Keratinocyte (primary cell): ENCODE measurements at regions not wholly inside any gene's neighbourhood (a gene's known extent, or its start where the extent isn't known, plus 50 kb on each side); places are given as distances from the start of the nearest gene placed in this dataset.

ENCODE experiments used
- DNase-seq: peaks from one replicate; pipeline ENCODE4 v3.0.0-alpha.2; 2011; ENCODE audit warnings: low read depth, missing footprints, low spot score
- FAIRE-seq: peaks from 2 replicates; lab custom pipeline; 2011; peaks lifted over from hg19 to GRCh38; lab: Jason Lieb, UNC
- H2AFZ ChIP-seq: 2 replicates; pipeline ENCODE4 v1.6.0; 2012; ENCODE audit warnings: low read length, control low read depth, inconsistent platforms; ENCODE audit not compliant: control insufficient read depth
- H3K27ac ChIP-seq: 2 replicates; pipeline ENCODE4 v1.5.1; 2011; ENCODE audit warnings: low read length; ENCODE audit not compliant: control insufficient read depth, insufficient read depth
- H3K27me3 ChIP-seq: 3 replicates; pipeline ENCODE4 v1.6.0; 2011; ENCODE audit warnings: low read length; ENCODE audit not compliant: control insufficient read depth, insufficient read depth; ENCODE audit errors: extremely low read depth
- H3K36me3 ChIP-seq, 2 experiments: 2 replicates in 1 of 2; 3 replicates in 1 of 2; pipeline ENCODE4 v1.5.1; 2011; ENCODE audit warnings: low read length in 2 of 2, mild to moderate bottlenecking in 1 of 2; ENCODE audit not compliant: control insufficient read depth in 2 of 2, insufficient read depth in 2 of 2; ENCODE audit errors: extremely low read depth in 1 of 2
- H3K4me1 ChIP-seq: 3 replicates; pipeline ENCODE4 v1.5.1; 2011; ENCODE audit warnings: low read length; ENCODE audit not compliant: control insufficient read depth, insufficient read depth; ENCODE audit errors: extremely low read depth
- H3K4me2 ChIP-seq: 3 replicates; pipeline ENCODE4 v1.6.0; 2011; ENCODE audit warnings: low read depth, low read length; ENCODE audit not compliant: control insufficient read depth, insufficient read depth; ENCODE audit errors: extremely low read depth
- H3K4me3 ChIP-seq, 3 experiments: fragments of 200-600 bp in 1 of 3; sonication (generic) in 1 of 3; 2 replicates in 2 of 3; 3 replicates in 1 of 3; pipeline ENCODE4 v1.5.1; 2011 to 2016; ENCODE audit warnings: low read length in 3 of 3, mild to moderate bottlenecking in 3 of 3, control low read depth in 2 of 3, inconsistent platforms in 1 of 3, low read depth in 1 of 3, mixed read lengths in 1 of 3, mixed run types in 1 of 3, moderate library complexity in 1 of 3; ENCODE audit not compliant: control insufficient read depth in 2 of 3, insufficient read depth in 2 of 3; ENCODE audit errors: extremely low read depth in 1 of 3
- H3K79me2 ChIP-seq: 2 replicates; pipeline ENCODE4 v1.6.0; 2012; ENCODE audit warnings: low read length; ENCODE audit not compliant: control insufficient read depth, insufficient read depth
- H3K9ac ChIP-seq: 3 replicates; pipeline ENCODE4 v1.6.0; 2011; ENCODE audit warnings: low read length; ENCODE audit not compliant: control insufficient read depth, insufficient read depth; ENCODE audit errors: extremely low read depth
- H3K9me1 ChIP-seq: 3 replicates; pipeline ENCODE4 v1.6.0; 2011; ENCODE audit warnings: low read length; ENCODE audit not compliant: control insufficient read depth, insufficient read depth; ENCODE audit errors: extremely low read depth
- H3K9me3 ChIP-seq: 2 replicates; pipeline ENCODE4 v1.5.1; 2012; ENCODE audit warnings: low read depth, low read length; ENCODE audit not compliant: control insufficient read depth
- H4K20me1 ChIP-seq: 3 replicates; pipeline ENCODE4 v1.6.0; 2011; ENCODE audit warnings: low read length; ENCODE audit not compliant: control insufficient read depth, insufficient read depth; ENCODE audit errors: extremely low read depth
- CTCF ChIP-seq, 3 experiments: IDR thresholded peaks in 1 of 3; conservative IDR thresholded peaks in 1 of 3; optimal IDR thresholded peaks in 1 of 3; 2 replicates in 2 of 3; 3 replicates in 1 of 3; pipeline versions ENCODE3 to v1.5.1; 2011; ENCODE audit warnings: low read length in 3 of 3, mild to moderate bottlenecking in 3 of 3, moderate library complexity in 2 of 3, control low read depth in 1 of 3, inconsistent platforms in 1 of 3; ENCODE audit not compliant: insufficient read depth in 2 of 3; ENCODE audit errors: extremely low read depth in 1 of 3
- EZH2 ChIP-seq: IDR thresholded peaks from one replicate; pipeline ENCODE4 v1.6.1; 2012; ENCODE audit warnings: inconsistent platforms, mild to moderate bottlenecking, low read length, moderate library complexity
- dilution Hi-C: fragments of 300-500 bp; cut with MboI; formaldehyde crosslinking; loops from one replicate; pipeline ENCODE4 v1.7.0; 2020; ENCODE audit warnings: low sequenced_read_pairs; ENCODE audit not compliant: extremely low pct_ligation_motif_present

- Histone ChIP-seq H4K20me1 (no peaks in the 10 kb centered on the region), H3K9ac (no peak overlapping the region), H3K4me3 (no peak overlapping the region), H3K9me1 (no peaks in the 10 kb centered on the region), H3K4me1 (no peaks in the 10 kb centered on the region), H3K27me3 (no peaks in the 10 kb centered on the region), H3K27ac (no peak overlapping the region), H3K36me3 (no peaks in the 10 kb centered on the region), H3K9me3 (no peaks in the 10 kb centered on the region), H2AFZ (no peak overlapping the region), H3K79me2 (no peaks in the 10 kb centered on the region), H3K4me2 (no peak overlapping the region)
- no peak for DNase-seq
- FAIRE-seq = no peak
- dilution Hi-C loops = no loop called here
- no peak for TF ChIP-seq EZH2
- TF ChIP-seq CTCF (optimal IDR thresholded peaks at IDR 0.05 in 1 of 3, IDR thresholded peaks at IDR 0.05 in 1 of 3, conservative IDR thresholded peaks at IDR 0.05 in 1 of 3; ENCODE audit: extremely low read depth in 1 of 3, insufficient read depth in 2 of 3, low read length in 3 of 3) = no peak
Measured at GRCh38 chr12:70150230-70150629, 93.0 kb upstream of the CNOT2 start.

GRCh38 chr12:70151993-70152392 lies 91.2 kb upstream of the CNOT2 start:
- Histone ChIP-seq H3K4me1 (no peaks in the 10 kb centered on the region), H3K27ac (no peak overlapping the region), H3K4me2 (no peak overlapping the region), H3K27me3 (no peaks in the 10 kb centered on the region), H3K9me1 (no peaks in the 10 kb centered on the region), H3K9ac (no peak overlapping the region), H3K9me3 (no peaks in the 10 kb centered on the region), H3K4me3 (no peak overlapping the region), H4K20me1 (no peaks in the 10 kb centered on the region), H2AFZ (no peak overlapping the region), H3K36me3 (no peaks in the 10 kb centered on the region), H3K79me2 (no peaks in the 10 kb centered on the region)
- FAIRE-seq (no peak), DNase-seq (no peak)
- TF ChIP-seq CTCF (optimal IDR thresholded peaks at IDR 0.05 in 1 of 3, IDR thresholded peaks at IDR 0.05 in 1 of 3, conservative IDR thresholded peaks at IDR 0.05 in 1 of 3; ENCODE audit: extremely low read depth in 1 of 3, insufficient read depth in 2 of 3, low read length in 3 of 3) (no peak), EZH2 (no peak)
- dilution Hi-C loops = no loop called here
